CD4-positive, alpha-beta T cell treated with Interleukin-17A for 4 hours (primary cell): ENCODE measurements at regions not wholly inside any gene's neighbourhood (a gene's known extent, or its start where the extent isn't known, plus 50 kb on each side); places are given as distances from the start of the nearest gene placed in this dataset.
"Not testable (repeated sequence)": the region's sequence is repeated elsewhere in the genome, so short reads cannot be mapped to it uniquely, and the experiment has no call there.

Source experiments
- DNase-seq: peaks from one replicate; pipeline ENCODE4 v3.0.0-alpha.2; 2020; ENCODE audit warnings: mixed read lengths

GRCh38 chr21:35482933-35483662 lies 434.0 kb upstream of the RUNX1 start:
- no peak for DNase-seq

DNA sequence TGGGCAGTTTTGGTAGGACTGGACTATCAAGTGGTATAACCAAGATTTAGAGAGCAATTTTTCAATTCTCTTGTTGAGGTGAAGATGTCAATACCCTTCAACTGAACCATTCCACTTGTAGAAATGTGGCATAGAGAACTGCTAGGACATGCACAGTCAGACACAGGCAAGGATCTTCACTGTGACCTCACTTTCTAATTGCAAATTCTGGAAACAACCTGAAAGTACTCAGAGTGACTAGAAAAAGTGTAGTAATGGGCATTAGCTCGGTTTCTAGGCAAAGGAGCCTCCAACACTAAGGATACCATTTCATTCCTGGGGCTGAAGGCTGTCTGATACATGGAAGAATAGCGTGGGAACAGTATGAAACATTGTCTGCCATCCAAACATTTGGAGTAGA lies 433.0 kb upstream of the RUNX1 start:
- DNase-seq, result no peak

GRCh38 chr21:35481005-35481404 lies 431.9 kb upstream of the RUNX1 start:
- DNase-seq, result no peak

GRCh38 chr21:35479529-35479928 lies 430.4 kb upstream of the RUNX1 start:
- DNase-seq, result no peak

- DNase-seq, result no peak
Observed at GRCh38 chr21:35479065-35479448, 430.0 kb upstream of the RUNX1 start.

DNA sequence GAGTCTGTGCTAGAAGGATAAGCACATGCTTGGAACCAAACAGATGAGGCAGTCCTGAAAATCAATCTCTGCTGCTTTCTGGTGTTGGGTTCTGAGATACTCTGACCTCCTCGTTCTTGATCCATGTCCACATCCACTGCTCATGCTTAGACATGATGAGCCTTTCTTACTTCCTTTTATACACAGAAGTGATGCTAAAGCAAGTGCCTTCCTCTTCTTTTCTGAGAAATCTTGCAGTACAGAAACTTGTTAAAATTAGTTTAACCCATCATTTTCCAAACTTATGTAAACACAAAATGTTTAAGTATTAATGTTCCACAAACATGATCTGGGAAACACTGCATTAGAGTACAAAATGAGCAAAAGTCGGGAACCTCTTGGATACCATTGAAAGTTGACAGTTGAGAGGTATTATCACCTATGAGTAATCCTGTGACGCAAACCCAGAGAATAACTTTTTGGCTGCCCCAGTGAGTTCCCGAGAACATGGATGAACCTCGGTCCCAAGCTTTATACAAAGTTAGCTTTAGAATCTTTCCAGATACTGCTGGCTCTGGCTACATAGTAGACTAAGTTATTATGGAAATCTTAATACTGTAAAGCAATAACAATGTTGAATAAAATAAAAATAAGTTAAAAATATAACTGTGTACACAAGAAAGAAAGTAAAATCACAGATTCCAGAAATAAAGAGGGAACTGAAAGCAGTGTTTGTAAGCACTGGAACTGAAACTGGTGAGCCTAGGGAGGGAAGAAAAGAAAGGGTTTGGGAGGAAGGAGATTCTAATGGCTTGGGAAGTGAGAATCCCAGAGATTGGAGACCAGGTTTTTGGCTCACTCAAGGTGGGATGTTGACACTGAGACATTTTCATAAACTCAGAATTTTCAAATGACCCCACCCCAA lies 429.3 kb upstream of the RUNX1 start:
- no peak for DNase-seq

DNA sequence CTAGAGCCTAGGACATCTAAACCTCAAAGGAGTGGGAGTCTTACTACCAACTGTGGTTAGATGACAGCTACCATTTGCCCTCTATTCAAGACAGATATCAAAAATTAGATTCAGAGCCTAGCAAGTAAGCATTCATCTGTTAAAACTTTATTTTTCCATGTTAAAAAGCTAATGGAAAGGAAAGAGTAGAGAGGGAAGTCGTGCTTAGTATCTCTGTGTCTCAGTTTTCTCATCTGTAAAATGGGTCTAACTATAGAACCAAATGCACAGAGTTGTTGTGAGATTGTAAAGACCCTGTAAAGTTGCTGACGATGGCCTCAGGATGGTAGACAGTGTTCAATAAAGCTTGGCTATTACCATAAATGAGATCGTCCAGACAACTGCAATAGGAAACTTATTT lies 428.5 kb upstream of the RUNX1 start:
- no peak for DNase-seq

- no peak for DNase-seq
Observed at GRCh38 chr21:35476621-35477395, 427.7 kb upstream of the RUNX1 start.

GRCh38 chr21:35475762-35476161 lies 426.7 kb upstream of the RUNX1 start:
- no peak for DNase-seq

DNA sequence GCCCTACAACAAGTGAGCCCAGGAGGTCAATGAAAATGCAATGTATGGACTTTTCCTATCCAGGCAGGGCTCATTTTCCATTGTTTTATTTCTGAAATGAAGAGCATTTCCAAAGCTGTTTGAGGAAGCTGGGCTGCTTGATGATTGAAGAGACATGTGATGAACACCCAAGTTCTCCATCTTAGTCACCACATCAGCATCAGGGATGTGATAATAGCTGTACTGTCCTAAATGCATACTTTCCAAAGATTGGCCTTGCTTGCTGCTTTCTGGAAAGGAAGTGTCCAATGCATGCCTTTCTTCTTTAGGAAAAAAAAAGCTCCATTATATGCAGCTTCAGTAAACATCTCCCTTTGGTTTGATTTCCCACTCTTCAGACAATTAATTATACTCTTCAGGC lies 425.9 kb upstream of the RUNX1 start:
- no peak for DNase-seq

- DNase-seq, result no peak
Observed at GRCh38 chr21:35473496-35473895, 424.4 kb upstream of the RUNX1 start.

DNA sequence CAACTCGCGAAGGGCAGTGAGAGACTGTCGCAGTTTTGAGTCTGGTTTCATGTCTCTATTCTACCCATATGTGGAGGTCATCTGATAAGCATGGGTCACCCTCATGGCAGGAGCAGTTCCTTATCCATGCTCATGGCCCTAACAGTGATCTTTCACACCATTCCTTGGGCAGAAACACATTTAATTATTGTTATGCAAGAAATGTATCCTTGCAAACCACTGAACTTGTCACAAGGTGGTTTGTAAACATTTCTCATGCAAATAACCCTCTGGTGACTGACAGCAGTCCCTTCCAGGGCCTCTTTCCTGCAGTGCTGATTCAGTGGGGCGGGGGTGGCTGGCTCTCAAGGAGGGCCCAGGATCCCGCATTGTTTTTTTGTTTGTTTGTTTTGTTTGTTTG lies 421.4 kb upstream of the RUNX1 start:
- no peak for DNase-seq

DNA sequence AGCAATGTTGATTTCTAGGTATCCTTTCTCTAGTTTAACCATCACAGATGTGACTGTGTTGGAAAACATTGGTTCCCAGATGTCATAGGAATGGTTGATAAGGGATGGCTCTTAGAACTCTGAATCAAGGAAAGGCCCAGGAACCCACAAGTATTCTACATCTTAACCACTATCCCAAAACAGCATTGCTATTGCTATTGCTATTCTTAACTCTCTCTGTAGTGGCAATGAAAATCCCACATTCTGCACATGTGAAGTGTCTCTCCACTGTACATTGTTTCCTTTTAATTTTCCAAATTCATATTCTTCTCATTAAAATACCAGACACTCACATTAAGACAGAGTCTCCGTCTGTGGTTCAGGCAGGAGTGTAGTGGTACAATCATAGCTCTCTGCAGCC lies 420.4 kb upstream of the RUNX1 start:
- DNase-seq, result no peak

DNA sequence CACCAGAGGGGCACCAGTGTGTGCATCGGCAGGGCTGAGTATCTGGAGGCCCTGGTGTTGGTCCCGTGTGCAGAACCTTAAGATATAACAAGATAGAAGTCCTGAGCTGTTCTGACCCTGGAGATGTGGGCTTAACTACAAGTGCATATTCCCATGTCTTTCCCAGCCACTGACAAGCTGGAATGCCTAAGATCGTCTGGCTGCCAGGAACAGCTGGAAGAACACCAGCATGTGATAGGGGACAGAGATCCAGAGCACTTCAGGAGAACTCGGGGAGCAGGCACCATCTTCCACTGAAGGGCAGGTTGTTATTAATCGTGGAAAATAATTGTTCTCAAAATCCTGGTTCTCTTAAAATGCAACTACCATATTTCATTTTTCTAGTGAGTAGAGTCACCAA lies 419.9 kb upstream of the RUNX1 start:
- no peak for DNase-seq

DNA sequence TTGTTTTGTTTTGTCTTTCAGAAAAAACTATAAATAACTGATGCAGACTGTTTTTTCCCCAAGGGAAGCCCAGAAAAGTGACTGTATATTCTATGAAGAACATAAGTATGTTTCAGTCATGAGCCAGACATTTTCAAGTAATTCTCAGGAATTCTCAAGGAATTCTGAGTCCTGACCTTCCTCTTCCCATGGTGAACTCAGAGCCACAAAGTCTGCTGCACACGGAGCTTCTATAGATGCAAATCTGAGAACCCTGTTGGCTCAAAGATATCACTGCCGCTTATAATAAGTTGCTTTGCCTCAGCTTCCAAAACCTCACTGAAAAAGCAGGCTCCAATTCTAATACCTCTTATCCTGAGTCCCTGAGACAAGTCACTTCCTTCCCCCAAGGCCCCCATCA lies 418.5 kb upstream of the RUNX1 start:
- no peak for DNase-seq

DNA sequence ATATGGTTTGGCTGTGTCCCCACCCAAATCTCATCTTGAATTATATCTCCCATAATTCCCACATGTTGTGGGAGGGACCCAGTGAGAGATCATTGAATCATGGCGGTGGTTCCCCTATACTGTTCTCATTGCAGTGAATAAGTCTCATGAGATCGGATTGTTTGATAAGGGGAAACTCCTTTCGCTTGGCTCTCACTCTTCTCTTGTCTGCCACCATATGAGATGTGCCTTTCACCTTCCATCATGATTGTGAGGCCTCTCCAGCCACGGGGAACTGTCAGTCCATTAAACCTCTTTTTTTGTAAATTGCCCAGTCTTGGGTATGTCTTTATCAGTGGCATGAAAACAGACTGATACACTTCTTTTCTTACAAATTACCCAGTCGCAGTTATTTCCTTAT lies 417.6 kb upstream of the RUNX1 start:
- not testable (repeated sequence) for DNase-seq

DNA sequence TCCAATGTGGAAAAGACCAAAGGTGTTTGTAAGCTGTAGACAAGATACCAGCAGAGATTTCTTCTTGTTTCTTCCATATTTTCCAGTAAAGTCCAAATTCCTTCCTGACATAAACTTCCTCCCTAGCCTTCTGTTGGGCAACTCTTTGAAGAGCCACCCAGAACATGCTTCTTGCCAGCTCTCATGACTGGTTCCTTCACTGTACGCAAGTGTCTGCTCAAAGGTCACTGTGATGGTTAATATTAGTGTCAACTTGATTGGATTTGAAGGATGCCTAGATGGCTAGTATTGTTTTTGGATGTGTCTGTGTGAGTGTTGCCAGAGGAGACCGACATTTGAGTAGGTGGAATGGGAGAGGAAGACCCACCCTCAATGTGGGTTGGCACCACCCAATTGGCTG lies 416.6 kb upstream of the RUNX1 start:
- DNase-seq, result no peak

GRCh38 chr21:35461700-35462099 lies 412.6 kb upstream of the RUNX1 start:
- DNase-seq, result no peak

- DNase-seq, result no peak
Observed at GRCh38 chr21:35460441-35460840, 411.3 kb upstream of the RUNX1 start.

- no peak for DNase-seq
Observed at GRCh38 chr21:35458405-35458804, 409.3 kb upstream of the RUNX1 start.

GRCh38 chr21:35457097-35457804 lies 408.1 kb upstream of the RUNX1 start:
- DNase-seq, result no peak

DNA sequence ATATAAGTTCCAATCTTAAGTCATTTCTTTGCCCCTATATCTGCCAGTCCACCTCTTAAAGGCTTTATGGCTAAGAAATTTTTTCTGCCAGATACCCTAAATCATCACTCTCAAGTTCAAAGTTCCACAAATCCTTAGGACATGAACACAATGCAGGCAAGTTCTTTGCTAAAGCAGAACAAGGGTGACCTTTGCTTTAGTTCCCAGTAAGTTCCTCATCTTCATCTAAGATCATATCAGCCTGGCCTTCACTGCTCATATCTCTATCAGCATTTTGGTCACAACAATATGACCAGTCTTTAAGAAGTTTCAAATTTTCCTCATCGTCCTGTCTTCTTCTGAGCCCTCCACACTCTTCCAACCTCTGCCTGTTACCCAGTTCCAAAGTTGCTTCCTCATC lies 402.2 kb upstream of the RUNX1 start:
- DNase-seq, result no peak

DNA sequence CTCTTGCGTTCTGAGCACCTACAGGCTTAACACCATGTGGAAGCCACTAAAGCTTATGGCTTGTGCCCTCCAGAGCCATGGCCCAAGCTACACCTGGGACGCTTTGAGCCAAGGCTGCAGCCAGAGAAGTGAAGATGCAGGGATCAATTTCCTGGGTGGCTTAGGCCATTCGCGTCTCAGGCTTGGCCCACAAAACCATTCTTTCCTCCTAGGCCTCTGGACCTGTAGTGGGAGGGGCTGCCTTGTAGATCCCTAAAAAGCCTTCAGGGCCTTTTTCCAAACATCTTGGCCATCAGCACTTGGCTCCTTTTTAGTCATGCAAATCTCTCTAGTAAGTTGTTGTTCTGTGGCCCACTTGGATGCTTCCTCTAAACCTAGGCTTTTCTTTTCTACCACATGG lies 401.7 kb upstream of the RUNX1 start:
- DNase-seq, result no peak
